ENCODE measurements at regions not wholly inside any gene's neighbourhood (a gene's known extent, or its start where the extent isn't known, plus 50 kb on each side); places are given as distances from the start of the nearest gene placed in this dataset.

GRCh38 chr5:57893926-57894325 lies 411.3 kb upstream of the ACTBL2 start:
- TF ChIP-seq POLR2A (IDR thresholded peaks at IDR 0.05; ENCODE audit: low read length) (no peak), GATA1 (IDR thresholded peaks at IDR 0.05; ENCODE audit: low read depth, low read length) (no peak)
